CD8-positive, alpha-beta memory T cell (primary cell): ENCODE measurements at regions not wholly inside any gene's neighbourhood (a gene's known extent, or its start where the extent isn't known, plus 50 kb on each side); places are given as distances from the start of the nearest gene placed in this dataset.

Source experiments
- CTCF ChIA-PET: fragments of 350-600 bp; sonication (Branson Sonifier 250); formaldehyde crosslinking; loops from one replicate; lab custom pipeline; 2021; ENCODE audit warnings: antibody characterized with exemption; lab: Charles Lee
- POLR2A ChIA-PET: fragments of 350-600 bp; sonication (Branson Sonifier 250); formaldehyde crosslinking; loops from one replicate; lab custom pipeline; 2021; ENCODE audit warnings: antibody characterized with exemption; lab: Charles Lee
- DNase-seq, 5 donors: peaks; one replicate each; pipeline versions ENCODE4 v3.0.0 to v3.0.0-alpha.2; 2020 to 2022; ENCODE audit warnings: mixed read lengths in 1 of 5
- H3K27ac ChIP-seq: one replicate; pipeline ENCODE4 v1.7.0; 2013; ENCODE audit warnings: low read depth, mild to moderate bottlenecking, low read length, moderate library complexity
- H3K27me3 ChIP-seq: 2 replicates; pipeline ENCODE4 v1.7.0; 2013; ENCODE audit warnings: low read length, mild to moderate bottlenecking; ENCODE audit not compliant: insufficient read depth, poor library complexity, severe bottlenecking
- H3K36me3 ChIP-seq: 2 replicates; pipeline ENCODE4 v1.7.0; 2013; ENCODE audit warnings: mild to moderate bottlenecking, low read length, moderate library complexity; ENCODE audit not compliant: insufficient read depth
- H3K4me1 ChIP-seq: 2 replicates; pipeline ENCODE4 v1.7.0; 2013; ENCODE audit warnings: mild to moderate bottlenecking, low read length, moderate library complexity; ENCODE audit not compliant: insufficient read depth
- H3K4me3 ChIP-seq: 2 replicates; pipeline ENCODE4 v1.7.0; 2013; ENCODE audit warnings: mild to moderate bottlenecking, low read length
- H3K9me3 ChIP-seq: 2 replicates; pipeline ENCODE4 v1.7.0; 2013; ENCODE audit warnings: mild to moderate bottlenecking, low read length
- H3K27ac Mint-ChIP-seq, 8 donors: one replicate each; pipeline ENCODE4 v1.8.0; 2020 to 2021; ENCODE audit warnings: mixed read lengths in 8 of 8, mild to moderate bottlenecking in 6 of 8, inconsistent platforms in 3 of 8, moderate library complexity in 3 of 8
- H3K27me3 Mint-ChIP-seq, 2 donors: one replicate each; pipeline ENCODE4 v1.8.0; 2020 to 2021; ENCODE audit warnings: mixed read lengths in 2 of 2, mild to moderate bottlenecking in 1 of 2, moderate library complexity in 1 of 2
- H3K36me3 Mint-ChIP-seq, 3 donors: one replicate each; pipeline ENCODE4 v1.8.0; 2020 to 2021; ENCODE audit warnings: mixed read lengths in 3 of 3, inconsistent platforms in 1 of 3, mild to moderate bottlenecking in 1 of 3
- H3K4me1 Mint-ChIP-seq, 3 donors: one replicate each; pipeline ENCODE4 v1.8.0; 2020 to 2021; ENCODE audit warnings: mixed read lengths in 3 of 3, inconsistent platforms in 1 of 3, mild to moderate bottlenecking in 1 of 3
- H3K4me3 Mint-ChIP-seq, 7 donors: one replicate each; pipeline ENCODE4 v1.8.0; 2020 to 2021; ENCODE audit warnings: mixed read lengths in 7 of 7, mild to moderate bottlenecking in 6 of 7, moderate library complexity in 4 of 7, inconsistent platforms in 2 of 7
- H3K9me3 Mint-ChIP-seq, 5 donors: one replicate each; pipeline ENCODE4 v1.8.0; 2020 to 2022; ENCODE audit warnings: mixed read lengths in 5 of 5, mild to moderate bottlenecking in 3 of 5, moderate library complexity in 2 of 5, inconsistent platforms in 1 of 5

GRCh38 chr6:139967497-139967896 lies 593.0 kb upstream of the CITED2 start:
- Mint-ChIP-seq H3K36me3 (no peaks in the 10 kb centered on the region), H3K4me3 (no peak overlapping the region), H3K4me1 (no peaks in the 10 kb centered on the region), H3K9me3 (no peaks in the 10 kb centered on the region), H3K27me3 (peaks cover 0 to 3% of the 10 kb centered on the region in 2 donors), H3K27ac (no peak overlapping the region)
- Histone ChIP-seq H3K9me3 (no peaks in the 10 kb centered on the region), H3K4me1 (no peaks in the 10 kb centered on the region), H3K36me3 (no peaks in the 10 kb centered on the region), H3K4me3 (no peak overlapping the region), H3K27me3 (no peaks in the 10 kb centered on the region), H3K27ac (no peak overlapping the region)
- no peak for DNase-seq
- CTCF ChIA-PET: no interaction called here
- POLR2A ChIA-PET: no interaction called here

GRCh38 chr6:139965393-139965792 lies 590.9 kb upstream of the CITED2 start:
- no peaks in the 10 kb centered on the region for H3K27me3 Mint-ChIP-seq
- no peak overlapping the region for H3K27ac Mint-ChIP-seq
- Histone ChIP-seq H3K27ac (no peak overlapping the region), H3K27me3 (no peaks in the 10 kb centered on the region), H3K9me3 (no peaks in the 10 kb centered on the region), H3K4me1 (no peaks in the 10 kb centered on the region), H3K4me3 (no peak overlapping the region), H3K36me3 (no peaks in the 10 kb centered on the region)
- POLR2A ChIA-PET: no interaction called here
- H3K4me1 Mint-ChIP-seq: no peaks in the 10 kb centered on the region
- no peak overlapping the region for H3K4me3 Mint-ChIP-seq
- DNase-seq: no peak
- H3K9me3 Mint-ChIP-seq: no peaks in the 10 kb centered on the region
- CTCF ChIA-PET: no interaction called here
- H3K36me3 Mint-ChIP-seq: no peaks in the 10 kb centered on the region

- Histone ChIP-seq H3K27ac (no peak overlapping the region), H3K27me3 (no peaks in the 10 kb centered on the region), H3K9me3 (no peaks in the 10 kb centered on the region), H3K4me3 (no peak overlapping the region), H3K36me3 (no peaks in the 10 kb centered on the region), H3K4me1 (no peaks in the 10 kb centered on the region)
- Mint-ChIP-seq H3K4me1 (no peaks in the 10 kb centered on the region), H3K27ac (no peak overlapping the region), H3K9me3 (no peaks in the 10 kb centered on the region), H3K27me3 (no peaks in the 10 kb centered on the region), H3K4me3 (no peak overlapping the region), H3K36me3 (no peaks in the 10 kb centered on the region)
- ChIA-PET CTCF (no interaction called here), POLR2A (no interaction called here)
- DNase-seq: no peak
Observed at GRCh38 chr6:139964737-139965136, 590.3 kb upstream of the CITED2 start.

- Histone ChIP-seq H3K27ac (no peak overlapping the region), H3K9me3 (no peaks in the 10 kb centered on the region), H3K4me3 (no peak overlapping the region), H3K4me1 (no peaks in the 10 kb centered on the region), H3K27me3 (no peaks in the 10 kb centered on the region), H3K36me3 (no peaks in the 10 kb centered on the region)
- ChIA-PET POLR2A (interaction anchor here (0.5 kb wide), 1 partner anchor 490 kb away, joined by 5 read pairs; no protein-coding TSS in a partner anchor), CTCF (no interaction called here)
- peak overlapping the region in 1 of 8 donors; percentile 27 for H3K27ac Mint-ChIP-seq
- no peaks in the 10 kb centered on the region for H3K4me1 Mint-ChIP-seq
- peaks cover 0 to 2% of the 10 kb centered on the region in 2 donors for H3K27me3 Mint-ChIP-seq
- no peak for DNase-seq
- H3K9me3 Mint-ChIP-seq: no peaks in the 10 kb centered on the region
- no peaks in the 10 kb centered on the region for H3K36me3 Mint-ChIP-seq
- H3K4me3 Mint-ChIP-seq: no peak overlapping the region
Observed at GRCh38 chr6:139962654-139963347, 588.4 kb upstream of the CITED2 start.

- Mint-ChIP-seq H3K4me3 (no peak overlapping the region), H3K9me3 (no peaks in the 10 kb centered on the region), H3K36me3 (no peaks in the 10 kb centered on the region), H3K27me3 (peaks cover 2 to 5% of the 10 kb centered on the region in 2 donors), H3K27ac (no peak overlapping the region), H3K4me1 (no peaks in the 10 kb centered on the region)
- no peaks in the 10 kb centered on the region for H3K4me1 ChIP-seq
- H3K27ac ChIP-seq: no peak overlapping the region
- ChIA-PET CTCF (no interaction called here), POLR2A (no interaction called here)
- H3K9me3 ChIP-seq: no peaks in the 10 kb centered on the region
- no peaks in the 10 kb centered on the region for H3K27me3 ChIP-seq
- no peaks in the 10 kb centered on the region for H3K36me3 ChIP-seq
- no peak overlapping the region for H3K4me3 ChIP-seq
- DNase-seq: no peak
Observed at GRCh38 chr6:139961190-139961589, 586.7 kb upstream of the CITED2 start.

- CTCF ChIA-PET: no interaction called here
Observed at GRCh38 chr6:139960671-139961070, 586.2 kb upstream of the CITED2 start.

GRCh38 chr6:139955366-139956155 lies 581.1 kb upstream of the CITED2 start:
- no peaks in the 10 kb centered on the region for H3K36me3 ChIP-seq
- no peaks in the 10 kb centered on the region for H3K4me1 Mint-ChIP-seq
- H3K27ac Mint-ChIP-seq: no peak overlapping the region
- ChIA-PET CTCF (no interaction called here), POLR2A (no interaction called here)
- no peak for DNase-seq
- H3K36me3 Mint-ChIP-seq: peaks cover 0 to 11% (median 0%) of the 10 kb centered on the region in 3 donors
- H3K9me3 Mint-ChIP-seq: peaks cover 4 to 8% (median 5%) of the 10 kb centered on the region in 5 donors
- no peak overlapping the region for H3K27ac ChIP-seq
- H3K4me3 ChIP-seq: no peak overlapping the region
- H3K4me3 Mint-ChIP-seq: no peak overlapping the region
- no peaks in the 10 kb centered on the region for H3K4me1 ChIP-seq
- H3K9me3 ChIP-seq: no peaks in the 10 kb centered on the region
- no peaks in the 10 kb centered on the region for H3K27me3 ChIP-seq
- H3K27me3 Mint-ChIP-seq: peaks cover 2 to 18% of the 10 kb centered on the region in 2 donors

More at GRCh38 chr6:139960671-139961070, 586.2 kb upstream of the CITED2 start:
- Histone ChIP-seq H3K27ac (no peak overlapping the region), H3K9me3 (no peaks in the 10 kb centered on the region), H3K4me3 (no peak overlapping the region), H3K27me3 (no peaks in the 10 kb centered on the region), H3K36me3 (no peaks in the 10 kb centered on the region), H3K4me1 (no peaks in the 10 kb centered on the region)
- Mint-ChIP-seq H3K27ac (no peak overlapping the region), H3K9me3 (peaks cover 0 to 4% (median 0%) of the 10 kb centered on the region in 5 donors), H3K4me3 (no peak overlapping the region), H3K36me3 (peaks cover 0 to 1% (median 0%) of the 10 kb centered on the region in 3 donors), H3K4me1 (no peaks in the 10 kb centered on the region), H3K27me3 (peaks cover 2 to 10% of the 10 kb centered on the region in 2 donors)
- POLR2A ChIA-PET: no interaction called here
- no peak for DNase-seq

- H3K36me3 ChIP-seq: no peaks in the 10 kb centered on the region
- Mint-ChIP-seq H3K27me3 (peaks cover 2 to 18% of the 10 kb centered on the region in 2 donors), H3K4me3 (no peak overlapping the region), H3K36me3 (peaks cover 0 to 11% (median 0%) of the 10 kb centered on the region in 3 donors), H3K27ac (no peak overlapping the region), H3K4me1 (no peaks in the 10 kb centered on the region), H3K9me3 (peaks cover 4 to 8% (median 7%) of the 10 kb centered on the region in 5 donors)
- H3K27me3 ChIP-seq: no peaks in the 10 kb centered on the region
- DNase-seq: no peak
- no peak overlapping the region for H3K4me3 ChIP-seq
- POLR2A ChIA-PET: no interaction called here
- no peaks in the 10 kb centered on the region for H3K9me3 ChIP-seq
- no peaks in the 10 kb centered on the region for H3K4me1 ChIP-seq
- H3K27ac ChIP-seq: no peak overlapping the region
- CTCF ChIA-PET: no interaction called here
Observed at GRCh38 chr6:139954463-139955071, 580.1 kb upstream of the CITED2 start.
